Activated T-helper 17 cell treated with anti-CD3 and anti-CD28 coated beads, Interleukin-2, amount 50 U/mL, for 72 hours (primary cell): ENCODE measurements at regions not wholly inside any gene's neighbourhood (a gene's known extent, or its start where the extent isn't known, plus 50 kb on each side); places are given as distances from the start of the nearest gene placed in this dataset.
A peak's percentile ranks its signal among the peaks of the same experiment; 100 is the strongest.
"Not testable (repeated sequence)": the region's sequence is repeated elsewhere in the genome, so short reads cannot be mapped to it uniquely, and the experiment has no call there.

Source experiments
- ATAC-seq: fragments of 150-1000 bp; cut with Tn5 transposase; replicated peaks from 2 replicates; pipeline ENCODE4 v1.10.0; 2021; ENCODE audit warnings: mild to moderate bottlenecking, moderate library complexity
- H3K27ac Mint-ChIP-seq: one replicate; pipeline ENCODE4 v1.8.0; 2022; ENCODE audit warnings: mixed read lengths
- H3K27me3 Mint-ChIP-seq: one replicate; pipeline ENCODE4 v1.8.0; 2022; ENCODE audit warnings: mixed read lengths
- H3K36me3 Mint-ChIP-seq: one replicate; pipeline ENCODE4 v1.8.0; 2022; ENCODE audit warnings: low read depth, mild to moderate bottlenecking, mixed read lengths
- H3K4me1 Mint-ChIP-seq: one replicate; pipeline ENCODE4 v1.8.0; 2022; ENCODE audit warnings: mixed read lengths
- H3K4me3 Mint-ChIP-seq: one replicate; pipeline ENCODE4 v1.8.0; 2022; ENCODE audit warnings: mild to moderate bottlenecking, mixed read lengths
- H3K9me3 Mint-ChIP-seq: one replicate; pipeline ENCODE4 v1.8.0; 2022; ENCODE audit warnings: mixed read lengths

DNA sequence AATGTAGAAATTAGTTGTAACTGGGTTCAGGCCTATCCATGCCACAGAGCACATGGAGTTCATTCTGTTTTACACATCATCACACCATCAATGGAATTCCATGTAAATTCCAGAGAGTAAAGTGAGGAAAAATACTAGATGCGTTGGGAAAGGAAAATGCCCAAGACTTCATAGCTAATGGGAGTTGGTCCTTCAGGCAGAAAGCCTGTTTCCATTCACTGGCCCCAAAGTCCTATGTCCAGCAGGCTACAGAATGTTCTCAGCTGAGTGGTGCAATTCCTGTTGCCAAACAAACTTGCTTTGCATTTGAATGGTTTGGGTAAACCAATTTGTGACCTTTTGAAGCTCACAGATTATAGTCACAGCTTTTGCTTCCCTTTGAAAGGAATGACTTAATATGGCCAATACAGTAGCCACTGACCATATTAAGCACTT is 164.6 kb upstream of the PFN2 start:
- Mint-ChIP-seq H3K4me3 (no peak overlapping the region), H3K36me3 (no peaks in the 10 kb centered on the region), H3K27ac (no peak overlapping the region), H3K27me3 (peaks cover 20% of the 10 kb centered on the region), H3K9me3 (no peaks in the 10 kb centered on the region), H3K4me1 (no peaks in the 10 kb centered on the region)
- ATAC-seq: no peak

DNA sequence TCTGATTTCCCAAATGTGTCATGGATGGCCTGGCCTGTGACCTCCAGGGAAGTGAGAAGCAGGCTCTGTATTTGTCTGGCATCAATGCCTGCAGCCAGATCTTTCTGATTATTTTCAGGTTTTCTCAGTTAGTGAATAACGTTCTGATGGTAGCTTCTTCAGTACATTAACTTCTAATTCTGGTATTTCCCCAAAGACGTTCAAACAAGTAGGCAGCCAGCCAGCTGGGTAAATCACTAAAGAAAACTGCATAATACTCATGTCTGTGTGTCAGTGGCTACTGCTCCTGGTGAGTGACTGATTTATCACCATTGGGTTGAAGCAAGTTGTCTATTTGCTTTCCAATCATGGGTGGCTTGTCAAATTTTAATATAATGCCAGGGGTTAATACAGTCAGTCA is 162.6 kb upstream of the PFN2 start:
- no peak overlapping the region for H3K27ac Mint-ChIP-seq
- no peaks in the 10 kb centered on the region for H3K4me1 Mint-ChIP-seq
- H3K4me3 Mint-ChIP-seq: no peak overlapping the region
- H3K9me3 Mint-ChIP-seq: no peaks in the 10 kb centered on the region
- peaks cover 23% of the 10 kb centered on the region for H3K27me3 Mint-ChIP-seq
- ATAC-seq: no peak
- no peaks in the 10 kb centered on the region for H3K36me3 Mint-ChIP-seq

DNA sequence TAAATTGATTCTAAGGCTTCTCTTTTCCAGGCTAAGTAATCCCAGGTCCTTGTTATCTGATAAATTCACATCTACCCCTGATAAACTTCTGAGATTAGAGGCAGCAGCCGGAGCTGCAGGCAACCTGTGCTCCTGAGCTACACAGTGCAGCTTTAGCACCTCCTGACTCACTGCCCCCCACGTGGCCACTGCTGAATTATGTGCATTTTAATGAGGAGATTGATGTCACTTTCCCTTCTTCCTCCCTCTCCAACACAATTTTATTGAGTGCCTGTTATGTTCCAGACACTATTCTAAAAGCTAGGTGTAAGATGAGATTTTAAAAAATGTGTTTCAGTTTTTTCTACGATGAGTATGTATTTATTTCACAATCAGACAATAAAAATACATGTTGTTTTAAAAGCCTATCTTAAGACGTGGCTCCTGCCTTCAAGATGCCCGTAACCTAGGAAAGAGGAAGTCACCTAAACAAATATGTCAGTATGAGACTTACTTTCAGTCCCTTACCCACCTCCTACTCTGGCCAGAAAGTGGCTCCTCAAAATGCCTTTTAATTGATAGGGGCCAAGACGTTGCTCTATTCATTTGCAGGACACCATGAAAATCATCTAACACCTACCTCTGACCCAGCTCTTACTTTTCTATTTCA is 161.5 kb upstream of the PFN2 start:
- Mint-ChIP-seq H3K4me1 (no peaks in the 10 kb centered on the region), H3K27me3 (peaks cover 23% of the 10 kb centered on the region), H3K4me3 (no peak overlapping the region), H3K27ac (no peak overlapping the region), H3K36me3 (no peaks in the 10 kb centered on the region), H3K9me3 (no peaks in the 10 kb centered on the region)
- no peak for ATAC-seq

DNA sequence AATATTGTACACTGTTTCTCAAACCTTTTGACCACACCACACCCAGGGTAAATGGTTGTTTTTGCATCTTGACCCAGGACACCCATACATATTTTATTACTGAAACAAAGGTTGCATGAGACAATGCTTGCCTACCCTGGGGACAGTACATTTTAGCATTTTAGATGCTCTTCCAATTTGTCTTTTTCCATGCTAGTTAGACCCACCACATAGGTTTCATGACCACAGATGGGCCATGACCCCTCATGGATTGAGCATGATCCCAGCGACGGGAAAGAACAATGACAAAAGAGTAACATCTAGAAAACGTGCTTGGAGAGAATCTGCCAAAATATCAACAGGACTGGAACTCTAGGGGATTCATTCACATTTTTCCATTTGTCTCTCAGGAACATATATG is 161.0 kb upstream of the PFN2 start:
- Mint-ChIP-seq H3K4me3 (no peak overlapping the region), H3K9me3 (no peaks in the 10 kb centered on the region), H3K36me3 (no peaks in the 10 kb centered on the region), H3K4me1 (no peaks in the 10 kb centered on the region), H3K27me3 (peaks cover 23% of the 10 kb centered on the region), H3K27ac (no peak overlapping the region)
- no peak for ATAC-seq

DNA sequence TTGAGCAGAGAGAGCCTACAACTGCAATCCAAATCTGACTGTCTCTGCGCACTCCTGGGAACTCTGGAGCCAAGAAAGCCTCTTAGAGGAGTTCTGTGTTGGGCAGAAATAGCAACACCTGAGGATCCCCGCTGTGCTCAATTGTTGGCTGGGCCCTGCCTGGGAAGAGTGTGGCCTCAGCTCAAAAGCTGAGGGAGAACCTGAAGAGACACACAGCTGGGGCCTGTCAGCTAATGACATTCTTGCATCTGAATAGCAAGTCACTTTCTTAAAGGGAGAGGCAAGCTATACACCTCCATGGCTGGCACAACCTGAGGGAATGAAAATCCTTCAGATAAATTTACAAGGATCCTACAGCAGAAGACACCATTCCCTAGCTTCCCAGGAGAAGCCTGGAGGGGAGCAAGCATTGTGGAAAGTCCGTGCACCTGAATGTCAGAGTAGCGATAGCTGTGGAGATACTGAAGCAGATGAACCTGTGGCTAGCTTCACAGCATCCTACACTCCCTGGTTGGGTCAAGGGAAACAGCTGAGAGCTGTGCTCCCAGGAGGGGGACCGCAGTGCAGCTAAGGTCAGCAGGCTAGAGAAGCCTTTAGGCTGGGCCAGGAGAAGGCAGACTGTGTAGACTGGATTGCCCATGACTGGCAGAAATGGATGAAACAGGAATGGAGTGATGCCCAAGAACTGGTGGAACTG is 159.9 kb upstream of the PFN2 start:
- no peak overlapping the region for H3K27ac Mint-ChIP-seq

DNA sequence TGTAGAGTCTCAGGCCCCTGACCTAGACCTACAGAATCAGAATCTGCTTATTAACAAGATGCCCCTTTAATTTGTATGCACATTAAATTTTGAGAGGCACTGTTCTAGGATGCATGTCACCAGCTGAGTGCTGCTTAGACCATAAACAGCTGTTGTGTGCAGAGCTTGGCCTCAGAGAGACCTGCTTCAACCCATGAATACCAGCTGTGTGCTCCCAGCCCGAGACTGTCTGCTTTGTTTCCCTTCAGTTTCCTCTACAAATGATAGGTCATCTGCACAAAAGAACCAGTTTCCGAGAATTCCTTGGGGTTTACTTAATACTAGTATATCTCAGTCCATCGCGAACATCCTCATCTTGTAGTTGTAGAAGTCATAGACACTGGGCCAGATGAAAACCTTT is 158.5 kb upstream of the PFN2 start:
- no peaks in the 10 kb centered on the region for H3K9me3 Mint-ChIP-seq
- peaks cover 18% of the 10 kb centered on the region for H3K27me3 Mint-ChIP-seq
- H3K4me1 Mint-ChIP-seq: no peaks in the 10 kb centered on the region
- ATAC-seq: no peak
- no peak overlapping the region for H3K4me3 Mint-ChIP-seq
- H3K36me3 Mint-ChIP-seq: no peaks in the 10 kb centered on the region
- H3K27ac Mint-ChIP-seq: no peak overlapping the region

More for the DNA sequence above, 159.9 kb upstream of the PFN2 start:
- no peaks in the 10 kb centered on the region for H3K4me1 Mint-ChIP-seq
- H3K4me3 Mint-ChIP-seq: no peak overlapping the region
- peaks cover 18% of the 10 kb centered on the region for H3K27me3 Mint-ChIP-seq
- no peak for ATAC-seq
- H3K9me3 Mint-ChIP-seq: no peaks in the 10 kb centered on the region
- H3K36me3 Mint-ChIP-seq: no peaks in the 10 kb centered on the region

DNA sequence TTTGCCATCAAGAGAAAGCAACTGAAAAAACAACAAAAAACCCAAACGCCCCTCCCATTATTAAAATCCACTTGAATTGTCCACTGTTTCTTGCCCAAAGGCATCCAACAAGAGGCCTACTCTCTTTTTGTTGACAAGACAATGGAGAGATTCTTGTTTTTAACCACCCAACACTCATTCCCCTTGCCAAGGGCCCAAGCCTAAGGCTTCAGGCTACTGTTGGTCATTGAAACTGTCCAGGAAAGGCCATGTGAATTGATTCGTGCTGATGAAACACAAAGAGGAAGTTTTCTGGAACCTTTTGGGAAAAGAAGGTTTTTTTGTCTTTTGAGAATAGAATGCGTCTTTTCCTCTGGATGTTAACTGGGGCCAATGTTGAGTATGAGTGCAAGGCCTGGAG is 157.4 kb upstream of the PFN2 start:
- H3K36me3 Mint-ChIP-seq: no peaks in the 10 kb centered on the region
- peaks cover 18% of the 10 kb centered on the region for H3K27me3 Mint-ChIP-seq
- H3K27ac Mint-ChIP-seq: no peak overlapping the region
- no peak overlapping the region for H3K4me3 Mint-ChIP-seq
- no peaks in the 10 kb centered on the region for H3K9me3 Mint-ChIP-seq
- no peak for ATAC-seq
- no peaks in the 10 kb centered on the region for H3K4me1 Mint-ChIP-seq

DNA sequence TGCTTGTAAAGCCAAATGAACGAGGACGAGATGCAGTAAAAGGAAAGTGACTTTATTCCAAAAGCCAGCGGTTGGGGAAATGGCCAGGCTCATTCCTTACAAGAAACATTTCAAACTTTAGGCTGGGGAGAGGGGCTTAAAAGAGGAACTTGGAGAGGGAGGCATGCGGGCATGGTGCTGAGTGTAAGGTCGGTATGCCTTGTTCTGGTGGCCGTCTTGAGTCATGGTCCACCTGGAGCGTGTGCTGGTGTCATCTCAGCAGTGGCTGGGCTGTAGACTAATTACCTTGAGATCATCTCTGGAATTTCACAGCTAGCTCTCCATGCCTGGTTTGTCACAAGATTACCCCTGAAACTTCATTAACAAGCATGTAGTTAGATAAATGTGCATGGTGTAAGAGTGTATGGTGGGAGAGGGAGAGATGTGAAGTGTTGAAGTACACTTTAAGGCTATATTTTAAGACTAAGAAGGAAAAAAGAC is 156.4 kb upstream of the PFN2 start:
- H3K9me3 Mint-ChIP-seq: no peaks in the 10 kb centered on the region
- no peaks in the 10 kb centered on the region for H3K4me1 Mint-ChIP-seq
- ATAC-seq: no peak
- no peak overlapping the region for H3K27ac Mint-ChIP-seq
- no peak overlapping the region for H3K4me3 Mint-ChIP-seq
- H3K36me3 Mint-ChIP-seq: no peaks in the 10 kb centered on the region
- peaks cover 12% of the 10 kb centered on the region for H3K27me3 Mint-ChIP-seq

DNA sequence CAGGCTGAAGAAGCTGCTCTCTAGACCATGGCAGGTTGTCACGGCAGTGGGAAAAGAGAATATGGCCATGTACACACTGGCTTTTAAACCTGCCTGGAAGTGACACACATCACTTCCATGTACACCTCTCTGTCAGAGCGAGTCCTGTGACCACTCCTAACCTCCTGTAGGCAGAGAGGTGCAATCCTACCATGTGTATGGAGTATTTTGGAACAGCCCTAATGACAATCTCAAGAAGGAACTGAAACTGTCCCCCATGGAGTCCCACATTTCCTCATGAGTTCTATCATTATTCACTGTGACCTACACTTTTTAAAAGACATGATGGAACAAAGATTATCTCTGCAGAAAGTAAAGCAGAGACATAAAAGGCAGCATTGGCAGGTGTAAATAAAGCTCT is 153.4 kb upstream of the PFN2 start:
- ATAC-seq: no peak

DNA sequence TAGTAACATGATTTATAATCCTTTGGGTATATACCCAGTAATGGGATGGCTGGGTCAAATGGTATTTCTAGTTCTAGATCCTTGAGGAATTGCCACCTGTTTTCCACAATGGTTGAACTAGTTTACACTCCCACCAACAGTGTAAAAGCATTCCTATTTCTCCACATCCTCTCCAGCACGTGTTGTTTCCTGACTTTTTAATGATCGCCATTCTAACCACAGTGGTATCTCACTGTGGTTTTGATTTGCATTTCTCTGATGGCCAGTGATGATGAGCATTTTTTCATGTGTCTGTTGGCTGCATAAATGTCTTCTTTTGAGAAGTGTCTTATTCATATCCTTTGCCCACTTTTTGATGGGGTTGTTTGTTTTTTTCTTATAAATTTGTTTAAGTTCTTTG is 152.6 kb upstream of the PFN2 start:
- not testable (repeated sequence) for ATAC-seq, H3K36me3 Mint-ChIP-seq, H3K4me3 Mint-ChIP-seq, H3K4me1 Mint-ChIP-seq, H3K9me3 Mint-ChIP-seq, H3K27ac Mint-ChIP-seq
- H3K27me3 Mint-ChIP-seq: peaks cover 20% of the 10 kb centered on the region

More for the DNA sequence above, 153.4 kb upstream of the PFN2 start:
- H3K27ac Mint-ChIP-seq: no peak overlapping the region
- no peaks in the 10 kb centered on the region for H3K9me3 Mint-ChIP-seq
- no peaks in the 10 kb centered on the region for H3K36me3 Mint-ChIP-seq
- no peaks in the 10 kb centered on the region for H3K4me1 Mint-ChIP-seq
- H3K4me3 Mint-ChIP-seq: no peak overlapping the region
- peaks cover 18% of the 10 kb centered on the region for H3K27me3 Mint-ChIP-seq

DNA sequence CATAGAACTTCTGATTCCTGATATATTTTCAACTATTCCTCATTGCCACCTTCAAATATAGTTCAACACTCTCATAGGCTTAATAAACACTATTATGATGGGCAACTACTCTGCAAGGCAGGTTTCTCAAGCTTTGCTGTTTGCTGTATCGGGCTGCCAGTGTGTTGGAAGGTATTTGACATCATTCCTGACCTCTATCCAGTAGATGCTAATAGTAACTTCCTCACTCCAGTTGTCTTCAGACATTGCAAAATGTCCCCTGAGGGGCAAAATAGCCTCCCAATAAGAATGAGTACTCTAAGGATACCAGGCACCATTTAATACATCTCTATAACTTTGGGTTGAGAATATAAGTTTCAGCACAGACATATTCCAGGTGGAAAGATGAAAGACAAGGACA is 147.5 kb upstream of the PFN2 start:
- ATAC-seq: no peak
- H3K27ac Mint-ChIP-seq: no peak overlapping the region
- H3K36me3 Mint-ChIP-seq: no peaks in the 10 kb centered on the region
- no peak overlapping the region for H3K4me3 Mint-ChIP-seq
- H3K4me1 Mint-ChIP-seq: no peaks in the 10 kb centered on the region
- no peaks in the 10 kb centered on the region for H3K9me3 Mint-ChIP-seq
- peaks cover 34% of the 10 kb centered on the region for H3K27me3 Mint-ChIP-seq

DNA sequence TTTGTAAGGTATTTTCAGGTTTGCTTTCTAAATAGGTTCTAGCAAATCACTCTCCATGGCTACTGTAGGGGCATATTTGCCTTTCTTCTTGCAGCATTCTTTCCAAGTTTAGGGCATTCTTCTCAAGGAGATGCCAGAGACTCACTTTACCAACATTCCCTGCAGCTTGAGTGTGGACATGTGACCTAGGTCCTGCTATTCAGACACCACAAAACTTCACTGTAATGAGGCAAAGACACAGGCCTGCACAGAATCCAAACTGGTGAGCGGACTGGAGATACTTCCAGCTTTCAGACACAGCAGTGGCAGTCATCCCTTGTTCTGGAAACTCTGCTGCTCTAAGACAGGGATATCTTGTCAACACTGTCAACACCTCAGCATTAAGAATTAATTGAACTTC is 146.4 kb upstream of the PFN2 start:
- no peaks in the 10 kb centered on the region for H3K4me1 Mint-ChIP-seq
- H3K27me3 Mint-ChIP-seq: peaks cover 34% of the 10 kb centered on the region
- no peak overlapping the region for H3K27ac Mint-ChIP-seq
- no peak overlapping the region for H3K4me3 Mint-ChIP-seq
- no peaks in the 10 kb centered on the region for H3K9me3 Mint-ChIP-seq
- ATAC-seq: no peak
- H3K36me3 Mint-ChIP-seq: no peaks in the 10 kb centered on the region

DNA sequence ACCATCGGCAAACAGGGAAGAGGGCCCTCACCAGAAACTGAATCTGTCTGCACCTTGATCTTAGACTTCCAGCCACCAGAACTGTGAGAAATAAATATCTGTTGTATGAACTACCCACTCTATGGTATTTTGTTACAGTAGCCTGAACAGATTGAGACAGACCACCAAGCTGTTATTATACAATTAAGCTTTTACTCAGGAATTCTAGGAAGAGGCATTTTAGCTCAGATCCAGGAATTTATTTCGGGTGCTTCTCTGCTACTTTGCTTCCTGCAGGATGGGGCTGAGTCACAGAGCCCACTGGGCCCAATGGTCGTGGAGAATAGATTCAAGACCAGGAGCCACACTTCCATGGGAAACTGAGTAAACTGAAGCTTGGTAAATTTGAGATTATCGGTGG is 145.5 kb upstream of the PFN2 start:
- H3K4me3 Mint-ChIP-seq: no peak overlapping the region
- no peaks in the 10 kb centered on the region for H3K9me3 Mint-ChIP-seq
- no peaks in the 10 kb centered on the region for H3K4me1 Mint-ChIP-seq
- peaks cover 31% of the 10 kb centered on the region for H3K27me3 Mint-ChIP-seq
- no peak overlapping the region for H3K27ac Mint-ChIP-seq
- H3K36me3 Mint-ChIP-seq: no peaks in the 10 kb centered on the region
- ATAC-seq: no peak

DNA sequence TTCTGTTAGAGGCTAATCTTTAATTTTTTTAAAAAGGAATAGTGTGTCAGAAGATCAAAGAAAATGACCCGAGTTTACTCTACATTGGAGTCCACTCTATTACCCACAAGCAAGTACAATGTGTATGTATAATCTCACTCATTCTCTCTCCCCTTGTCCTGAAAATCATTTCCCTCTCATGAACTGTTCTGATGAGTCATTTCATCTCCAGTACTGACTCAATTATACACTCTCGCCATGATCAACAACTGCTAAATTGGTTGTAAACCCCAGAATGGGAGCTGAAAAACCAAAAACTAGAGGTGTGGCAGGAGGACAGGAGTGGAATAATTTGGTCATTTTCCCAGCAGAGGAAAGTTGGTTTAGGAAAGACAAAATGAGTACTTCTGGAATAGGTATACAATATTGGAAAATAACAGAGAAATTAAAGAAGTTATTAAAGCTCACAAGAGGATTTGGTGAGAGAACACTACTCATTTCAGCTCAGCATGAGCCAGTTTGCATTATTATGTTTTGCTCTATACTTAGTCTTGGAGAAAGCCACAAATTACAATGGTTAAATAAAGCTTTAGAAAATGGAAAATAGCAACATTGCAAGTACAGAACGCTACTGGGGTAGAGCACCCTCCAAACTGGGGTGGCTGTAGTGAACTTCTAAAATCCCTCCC is 144.3 kb upstream of the PFN2 start:
- H3K4me1 Mint-ChIP-seq: no peaks in the 10 kb centered on the region
- no peaks in the 10 kb centered on the region for H3K9me3 Mint-ChIP-seq
- H3K4me3 Mint-ChIP-seq: no peak overlapping the region
- peak; percentile 91 for ATAC-seq
- peaks cover 29% of the 10 kb centered on the region for H3K27me3 Mint-ChIP-seq
- no peak overlapping the region for H3K27ac Mint-ChIP-seq
- no peaks in the 10 kb centered on the region for H3K36me3 Mint-ChIP-seq

DNA sequence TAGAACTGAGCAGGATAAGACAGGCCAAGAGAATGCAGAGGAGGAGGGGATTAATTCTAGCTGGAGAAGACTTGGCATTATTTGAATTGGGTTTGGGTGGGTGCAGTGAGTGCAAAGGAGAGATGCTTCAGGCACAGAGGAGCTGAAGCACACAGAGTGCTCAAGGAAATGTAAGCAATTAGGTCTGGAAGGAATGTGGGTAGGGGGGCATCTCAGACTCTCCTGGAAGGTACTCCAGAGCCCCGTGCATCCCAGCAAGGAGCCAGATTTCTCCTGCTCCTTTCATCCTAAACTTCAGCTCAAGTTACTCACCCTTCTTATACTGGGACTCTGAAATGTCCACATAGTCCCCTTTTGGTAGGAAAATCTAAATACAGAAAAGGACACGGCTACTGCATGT is 143.6 kb upstream of the PFN2 start:
- H3K9me3 Mint-ChIP-seq: no peaks in the 10 kb centered on the region

More for the DNA sequence above, 143.6 kb upstream of the PFN2 start:
- H3K4me1 Mint-ChIP-seq: no peaks in the 10 kb centered on the region
- H3K36me3 Mint-ChIP-seq: no peaks in the 10 kb centered on the region
- H3K27ac Mint-ChIP-seq: no peak overlapping the region
- peaks cover 29% of the 10 kb centered on the region for H3K27me3 Mint-ChIP-seq
- H3K4me3 Mint-ChIP-seq: no peak overlapping the region
- ATAC-seq: no peak
